ENCODE measurements at regions not wholly inside any gene's neighbourhood (a gene's known extent, or its start where the extent isn't known, plus 50 kb on each side); places are given as distances from the start of the nearest gene placed in this dataset.

GRCh38 chr11:80010536-80010935 is 569.7 kb upstream of the TENM4 start:
- DNase-seq (ENCODE audit: low spot score), result no peak
- Histone ChIP-seq H3K4me3 (no peak overlapping the region), H3K27ac (no peak overlapping the region)
- TF ChIP-seq CTCF (IDR thresholded peaks at IDR 0.05), result no peak

GRCh38 chr11:80009081-80009480 is 568.3 kb upstream of the TENM4 start:
- no peak overlapping the region for H3K4me3 ChIP-seq
- no peak for DNase-seq (ENCODE audit: low spot score)
- no peak for TF ChIP-seq CTCF (IDR thresholded peaks at IDR 0.05)

GRCh38 chr11:80007616-80008015 is 566.8 kb upstream of the TENM4 start:
- Histone ChIP-seq H3K4me3 (no peak overlapping the region), H3K27ac (no peak overlapping the region)
- no peak for DNase-seq (ENCODE audit: low spot score)
- no peak for TF ChIP-seq CTCF (IDR thresholded peaks at IDR 0.05)

More at GRCh38 chr11:80009081-80009480, 568.3 kb upstream of the TENM4 start:
- no peak overlapping the region for H3K27ac ChIP-seq

GRCh38 chr11:79990141-79990540 is 549.3 kb upstream of the TENM4 start:
- Histone ChIP-seq H3K27ac (no peak overlapping the region), H3K4me3 (no peak overlapping the region)
- no peak for TF ChIP-seq CTCF (IDR thresholded peaks at IDR 0.05)
- no peak for DNase-seq (ENCODE audit: low spot score)

GRCh38 chr11:79982185-79982584 is 541.4 kb upstream of the TENM4 start:
- no peak overlapping the region for H3K4me3 ChIP-seq
- H3K27ac ChIP-seq, result no peak overlapping the region
- TF ChIP-seq CTCF (IDR thresholded peaks at IDR 0.05), result no peak
- no peak for DNase-seq (ENCODE audit: low spot score)

GRCh38 chr11:79980916-79981315 is 540.1 kb upstream of the TENM4 start:
- no peak for TF ChIP-seq CTCF (IDR thresholded peaks at IDR 0.05)
- DNase-seq (ENCODE audit: low spot score), result no peak
- no peak overlapping the region for H3K27ac ChIP-seq

GRCh38 chr11:79973721-79974617 is 533.1 kb upstream of the TENM4 start:
- DNase-seq (ENCODE audit: low spot score), result no peak
- Histone ChIP-seq H3K4me3 (peak overlapping the region; percentile 2), H3K27ac (no peak overlapping the region)
- TF ChIP-seq CTCF (IDR thresholded peaks at IDR 0.05), result no peak

More at GRCh38 chr11:79980916-79981315, 540.1 kb upstream of the TENM4 start:
- no peak overlapping the region for H3K4me3 ChIP-seq

Data from coronary artery (tissue), 2 donors.